Endothelial cell (in vitro differentiated cells): ENCODE measurements at regions not wholly inside any gene's neighbourhood (a gene's known extent, or its start where the extent isn't known, plus 50 kb on each side); places are given as distances from the start of the nearest gene placed in this dataset.

Source experiments
- DNase-seq: peaks from one replicate; pipeline ENCODE4 v3.0.0; 2021; ENCODE audit warnings: low spot score
- H3K27ac Mint-ChIP-seq: one replicate; pipeline ENCODE4 v1.8.0; 2021; ENCODE audit warnings: mixed read lengths, inconsistent platforms; ENCODE audit not compliant: unreplicated experiment
- H3K27me3 Mint-ChIP-seq: one replicate; pipeline ENCODE4 v1.8.0; 2021; ENCODE audit warnings: mild to moderate bottlenecking, moderate library complexity, mixed read lengths, inconsistent platforms; ENCODE audit not compliant: unreplicated experiment
- H3K36me3 Mint-ChIP-seq: one replicate; pipeline ENCODE4 v1.8.0; 2021; ENCODE audit warnings: mild to moderate bottlenecking, low read depth, mixed read lengths, inconsistent platforms; ENCODE audit not compliant: unreplicated experiment
- H3K4me1 Mint-ChIP-seq: one replicate; pipeline ENCODE4 v1.8.0; 2021; ENCODE audit warnings: mild to moderate bottlenecking, mixed read lengths, inconsistent platforms; ENCODE audit not compliant: unreplicated experiment
- H3K4me3 Mint-ChIP-seq: one replicate; pipeline ENCODE4 v1.8.0; 2021; ENCODE audit warnings: mild to moderate bottlenecking, mixed read lengths, inconsistent platforms; ENCODE audit not compliant: unreplicated experiment
- H3K9me3 Mint-ChIP-seq: one replicate; pipeline ENCODE4 v1.8.0; 2021; ENCODE audit warnings: mixed read lengths, inconsistent platforms; ENCODE audit not compliant: unreplicated experiment
- TF ChIP-seq, protein P1 (sequence below): fragments of 200-600 bp; sonication (generic); IDR thresholded peaks from one replicate; pipeline ENCODE4 v1.5.0; 2021; ENCODE audit warnings: antibody characterized with exemption; ENCODE audit not compliant: unreplicated experiment

DNA sequence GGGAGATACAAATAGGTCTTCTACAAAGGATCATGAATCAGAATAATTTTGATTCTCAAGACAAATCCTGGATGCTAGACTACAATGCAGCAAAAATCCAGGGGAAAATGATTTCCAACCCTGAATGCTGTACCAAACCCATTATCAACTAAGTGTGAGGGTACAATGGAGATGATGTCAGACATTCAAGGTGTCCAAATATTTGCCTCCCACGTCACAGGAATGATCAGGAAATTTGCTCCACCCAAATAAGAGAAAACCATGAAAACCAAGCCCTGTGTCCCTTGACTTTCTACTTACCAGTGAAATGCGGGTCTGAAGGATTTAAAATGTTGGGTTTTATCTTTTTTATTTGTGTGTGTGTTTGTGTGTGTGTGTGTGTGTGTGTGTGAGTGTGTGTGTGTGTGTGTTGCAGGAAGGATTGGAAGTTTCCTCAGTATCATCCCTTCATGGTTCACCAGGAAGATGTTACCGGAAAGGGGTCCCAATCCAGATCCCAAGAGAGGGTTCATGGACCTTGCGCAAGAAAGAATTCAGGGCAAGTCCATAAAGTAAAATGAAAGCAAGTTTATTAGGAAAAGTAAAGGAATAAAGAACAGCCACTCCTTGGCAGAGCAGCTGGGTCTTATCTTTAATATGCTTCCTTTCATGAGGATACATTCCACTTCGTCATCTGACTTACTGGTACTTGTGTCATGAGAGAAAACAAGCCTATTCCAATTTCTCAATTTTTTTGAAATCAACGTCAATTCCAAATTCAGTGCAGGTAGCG is 61.1 kb upstream of the ID2 start:
- Mint-ChIP-seq H3K4me3 (no peak overlapping the region), H3K27ac (no peak overlapping the region), H3K9me3 (no peaks in the 10 kb centered on the region), H3K27me3 (peaks cover 12% of the 10 kb centered on the region), H3K4me1 (peaks cover 2% of the 10 kb centered on the region), H3K36me3 (no peaks in the 10 kb centered on the region)
- TF ChIP-seq, protein P1, sequence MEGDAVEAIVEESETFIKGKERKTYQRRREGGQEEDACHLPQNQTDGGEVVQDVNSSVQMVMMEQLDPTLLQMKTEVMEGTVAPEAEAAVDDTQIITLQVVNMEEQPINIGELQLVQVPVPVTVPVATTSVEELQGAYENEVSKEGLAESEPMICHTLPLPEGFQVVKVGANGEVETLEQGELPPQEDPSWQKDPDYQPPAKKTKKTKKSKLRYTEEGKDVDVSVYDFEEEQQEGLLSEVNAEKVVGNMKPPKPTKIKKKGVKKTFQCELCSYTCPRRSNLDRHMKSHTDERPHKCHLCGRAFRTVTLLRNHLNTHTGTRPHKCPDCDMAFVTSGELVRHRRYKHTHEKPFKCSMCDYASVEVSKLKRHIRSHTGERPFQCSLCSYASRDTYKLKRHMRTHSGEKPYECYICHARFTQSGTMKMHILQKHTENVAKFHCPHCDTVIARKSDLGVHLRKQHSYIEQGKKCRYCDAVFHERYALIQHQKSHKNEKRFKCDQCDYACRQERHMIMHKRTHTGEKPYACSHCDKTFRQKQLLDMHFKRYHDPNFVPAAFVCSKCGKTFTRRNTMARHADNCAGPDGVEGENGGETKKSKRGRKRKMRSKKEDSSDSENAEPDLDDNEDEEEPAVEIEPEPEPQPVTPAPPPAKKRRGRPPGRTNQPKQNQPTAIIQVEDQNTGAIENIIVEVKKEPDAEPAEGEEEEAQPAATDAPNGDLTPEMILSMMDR, result no peak
- no peak for DNase-seq

GRCh38 chr2:8622199-8622911 is 59.5 kb upstream of the ID2 start:
- no peak overlapping the region for H3K4me3 Mint-ChIP-seq
- TF ChIP-seq, protein P1, result no peak
- no peak for DNase-seq
- H3K9me3 Mint-ChIP-seq, result no peaks in the 10 kb centered on the region
- H3K36me3 Mint-ChIP-seq, result no peaks in the 10 kb centered on the region
- peaks cover 2% of the 10 kb centered on the region for H3K4me1 Mint-ChIP-seq
- no peak overlapping the region for H3K27ac Mint-ChIP-seq
- H3K27me3 Mint-ChIP-seq, result peaks cover 15% of the 10 kb centered on the region

GRCh38 chr2:8622924-8623465 is 58.9 kb upstream of the ID2 start:
- Mint-ChIP-seq H3K4me3 (no peak overlapping the region), H3K4me1 (peaks cover 2% of the 10 kb centered on the region), H3K27ac (no peak overlapping the region), H3K9me3 (no peaks in the 10 kb centered on the region), H3K36me3 (no peaks in the 10 kb centered on the region), H3K27me3 (peaks cover 15% of the 10 kb centered on the region)
- TF ChIP-seq, protein P1, result no peak
- DNase-seq, result no peak

DNA sequence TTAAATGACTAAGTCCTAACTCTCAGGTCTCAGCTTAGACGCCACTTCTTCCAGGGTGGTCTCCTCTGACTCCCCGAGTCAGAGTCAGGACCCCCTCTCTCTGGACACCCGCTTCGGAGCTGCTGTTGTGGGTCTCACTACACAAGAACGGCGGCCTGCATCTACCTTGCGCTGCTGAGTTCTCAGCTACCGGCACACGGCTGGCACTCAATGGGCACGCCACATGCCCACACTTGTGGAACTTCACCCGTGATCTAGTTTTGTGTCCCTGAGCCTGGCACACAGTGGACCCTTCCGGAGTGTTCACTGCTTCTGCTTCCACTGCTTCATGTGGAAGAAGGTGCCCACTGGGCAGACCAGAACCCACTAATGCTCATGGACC is 58.3 kb upstream of the ID2 start:
- Mint-ChIP-seq H3K27ac (no peak overlapping the region), H3K9me3 (no peaks in the 10 kb centered on the region), H3K36me3 (no peaks in the 10 kb centered on the region), H3K4me3 (no peak overlapping the region), H3K4me1 (peaks cover 2% of the 10 kb centered on the region), H3K27me3 (peaks cover 13% of the 10 kb centered on the region)
- TF ChIP-seq, protein P1, result no peak
- DNase-seq, result no peak
